Caco-2 (cell line): ENCODE measurements at regions not wholly inside any gene's neighbourhood (a gene's known extent, or its start where the extent isn't known, plus 50 kb on each side); places are given as distances from the start of the nearest gene placed in this dataset.

ENCODE experiments used
- BruUV-seq: library from RNA; stranded (reverse); fragments of 400-500 nt; replicated peaks from 2 replicates; lab custom pipeline; 2021; lab: Mats Ljungman, UMichigan
- CTCF ChIA-PET: fragments of 300-600 bp; sonication (Branson Sonifier 250); formaldehyde crosslinking; loops from one replicate; lab custom pipeline; 2022; ENCODE audit warnings: antibody characterized with exemption; lab: Charles Lee
- POLR2A ChIA-PET: fragments of 300-600 bp; sonication (Branson Sonifier 250); formaldehyde crosslinking; loops from one replicate; lab custom pipeline; 2022; ENCODE audit warnings: antibody characterized with exemption; lab: Charles Lee
- DNase-seq, 2 experiments: peaks; one replicate each; pipeline versions ENCODE4 v3.0.0 to v3.0.0-alpha.2; 2020 to 2022
- H3K27me3 ChIP-seq: replicated peaks from 2 replicates; pipeline ENCODE4 v1.6.0; 2011; ENCODE audit warnings: low read length; ENCODE audit not compliant: control insufficient read depth, insufficient read depth
- H3K36me3 ChIP-seq: 2 replicates; pipeline ENCODE4 v1.5.1; 2011; ENCODE audit warnings: low read length; ENCODE audit not compliant: control insufficient read depth, insufficient read depth
- H3K4me1 ChIP-seq: fragments of 250-450 bp; sonication (Bioruptor Pico); 2 replicates; pipeline ENCODE4 v1.5.1; 2020; ENCODE audit warnings: mild to moderate bottlenecking
- H3K4me3 ChIP-seq: 2 replicates; pipeline ENCODE4 v1.5.1; 2011; ENCODE audit warnings: low read depth, mild to moderate bottlenecking, control low read depth, low read length
- H3K9me3 ChIP-seq: fragments of 250-450 bp; sonication (Bioruptor Pico); 2 replicates; pipeline ENCODE4 v1.5.1; 2020; ENCODE audit warnings: mild to moderate bottlenecking, moderate library complexity
- H3K27ac Mint-ChIP-seq: one replicate; pipeline ENCODE4 v1.8.0; 2022; ENCODE audit warnings: mixed read lengths; ENCODE audit not compliant: unreplicated experiment
- H3K27me3 Mint-ChIP-seq: one replicate; pipeline ENCODE4 v1.8.0; 2022; ENCODE audit warnings: mixed read lengths; ENCODE audit not compliant: insufficient read depth, unreplicated experiment
- H3K36me3 Mint-ChIP-seq: one replicate; pipeline ENCODE4 v1.8.0; 2022; ENCODE audit warnings: mild to moderate bottlenecking, mixed read lengths; ENCODE audit not compliant: insufficient read depth, unreplicated experiment
- H3K4me1 Mint-ChIP-seq: one replicate; pipeline ENCODE4 v1.8.0; 2022; ENCODE audit warnings: low read depth, mixed read lengths; ENCODE audit not compliant: unreplicated experiment
- H3K4me3 Mint-ChIP-seq: one replicate; pipeline ENCODE4 v1.8.0; 2022; ENCODE audit warnings: mild to moderate bottlenecking, moderate library complexity, mixed read lengths; ENCODE audit not compliant: unreplicated experiment
- H3K9me3 Mint-ChIP-seq: one replicate; pipeline ENCODE4 v1.8.0; 2022; ENCODE audit warnings: mixed read lengths; ENCODE audit not compliant: unreplicated experiment
- intact Hi-C: fragments of 100-400 bp; cut with micrococcal nuclease; formaldehyde crosslinking; loops from one replicate; pipeline ENCODE4 v1.10.0; 2022; ENCODE audit not compliant: unreplicated experiment
- TF ChIP-seq, protein P1 (sequence below), 2 experiments: fragments of 200-600 bp in 1 of 2; IDR thresholded peaks; 1 replicate in 1 of 2; 2 replicates in 1 of 2; pipeline versions ENCODE4 v1.5.1 to v1.8.0; 2011 to 2022; ENCODE audit warnings: antibody characterized with exemption in 1 of 2, control low read depth in 1 of 2, inconsistent platforms in 1 of 2, low read depth in 1 of 2, low read length in 1 of 2, mild to moderate bottlenecking in 1 of 2, moderate library complexity in 1 of 2; ENCODE audit not compliant: insufficient read depth in 1 of 2, severe bottlenecking in 1 of 2, unreplicated experiment in 1 of 2

DNA sequence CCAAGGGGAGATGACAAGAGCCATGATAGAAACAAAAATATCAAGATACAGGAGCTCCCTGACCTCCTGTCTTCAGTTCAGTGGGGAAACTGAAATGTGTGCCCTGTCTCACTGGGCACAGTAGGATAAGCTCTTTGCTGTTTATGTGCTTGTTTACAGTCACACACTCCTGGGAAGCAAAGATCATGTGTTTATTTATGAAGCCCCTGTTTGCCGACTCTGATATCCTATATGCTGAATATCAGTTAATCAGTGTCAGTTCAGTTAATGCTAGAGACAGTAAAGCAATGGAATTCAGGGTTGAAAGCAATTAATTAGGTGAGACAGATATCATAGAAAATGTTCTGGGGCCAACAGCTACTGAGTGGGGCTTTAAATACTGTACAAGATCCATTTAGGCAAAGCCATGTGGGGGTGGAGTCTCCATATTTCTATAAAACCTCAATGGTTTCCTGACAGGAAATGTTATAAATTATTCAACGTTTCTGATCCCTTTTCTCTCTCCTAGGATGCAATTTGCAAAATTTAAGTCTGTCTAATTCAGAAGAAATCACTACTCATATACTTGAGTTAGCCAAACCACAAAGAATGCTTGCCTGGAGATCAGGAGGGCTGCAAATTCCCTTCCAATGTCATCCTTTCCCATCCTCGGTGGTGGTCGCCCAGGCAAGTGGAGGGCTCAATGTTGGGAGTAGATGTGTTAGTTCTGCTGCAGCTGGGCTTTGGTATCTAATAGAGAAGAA, 551.3 kb downstream of the CMPK2 start:
- no peaks in the 10 kb centered on the region for H3K36me3 ChIP-seq
- H3K9me3 ChIP-seq: no peaks in the 10 kb centered on the region
- H3K4me1 Mint-ChIP-seq: no peaks in the 10 kb centered on the region
- no peak for DNase-seq
- no peaks in the 10 kb centered on the region for H3K27me3 ChIP-seq
- H3K27ac Mint-ChIP-seq: no peak overlapping the region
- H3K4me3 Mint-ChIP-seq: no peak overlapping the region
- H3K36me3 Mint-ChIP-seq: no peaks in the 10 kb centered on the region
- no TSS peak for BruUV-seq
- TF ChIP-seq, protein P1, sequence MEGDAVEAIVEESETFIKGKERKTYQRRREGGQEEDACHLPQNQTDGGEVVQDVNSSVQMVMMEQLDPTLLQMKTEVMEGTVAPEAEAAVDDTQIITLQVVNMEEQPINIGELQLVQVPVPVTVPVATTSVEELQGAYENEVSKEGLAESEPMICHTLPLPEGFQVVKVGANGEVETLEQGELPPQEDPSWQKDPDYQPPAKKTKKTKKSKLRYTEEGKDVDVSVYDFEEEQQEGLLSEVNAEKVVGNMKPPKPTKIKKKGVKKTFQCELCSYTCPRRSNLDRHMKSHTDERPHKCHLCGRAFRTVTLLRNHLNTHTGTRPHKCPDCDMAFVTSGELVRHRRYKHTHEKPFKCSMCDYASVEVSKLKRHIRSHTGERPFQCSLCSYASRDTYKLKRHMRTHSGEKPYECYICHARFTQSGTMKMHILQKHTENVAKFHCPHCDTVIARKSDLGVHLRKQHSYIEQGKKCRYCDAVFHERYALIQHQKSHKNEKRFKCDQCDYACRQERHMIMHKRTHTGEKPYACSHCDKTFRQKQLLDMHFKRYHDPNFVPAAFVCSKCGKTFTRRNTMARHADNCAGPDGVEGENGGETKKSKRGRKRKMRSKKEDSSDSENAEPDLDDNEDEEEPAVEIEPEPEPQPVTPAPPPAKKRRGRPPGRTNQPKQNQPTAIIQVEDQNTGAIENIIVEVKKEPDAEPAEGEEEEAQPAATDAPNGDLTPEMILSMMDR (IDR thresholded peaks at IDR 0.05; ENCODE audit: insufficient read depth in 1 of 2, low read depth in 1 of 2, low read length in 1 of 2, severe bottlenecking in 1 of 2, unreplicated experiment in 1 of 2): no peak
- no peaks in the 10 kb centered on the region for H3K27me3 Mint-ChIP-seq
- no peak overlapping the region for H3K4me3 ChIP-seq
- intact Hi-C loops: no loop called here
- ChIA-PET CTCF (no interaction called here), POLR2A (no interaction called here)
- no peaks in the 10 kb centered on the region for H3K9me3 Mint-ChIP-seq
- H3K4me1 ChIP-seq: no peaks in the 10 kb centered on the region

DNA sequence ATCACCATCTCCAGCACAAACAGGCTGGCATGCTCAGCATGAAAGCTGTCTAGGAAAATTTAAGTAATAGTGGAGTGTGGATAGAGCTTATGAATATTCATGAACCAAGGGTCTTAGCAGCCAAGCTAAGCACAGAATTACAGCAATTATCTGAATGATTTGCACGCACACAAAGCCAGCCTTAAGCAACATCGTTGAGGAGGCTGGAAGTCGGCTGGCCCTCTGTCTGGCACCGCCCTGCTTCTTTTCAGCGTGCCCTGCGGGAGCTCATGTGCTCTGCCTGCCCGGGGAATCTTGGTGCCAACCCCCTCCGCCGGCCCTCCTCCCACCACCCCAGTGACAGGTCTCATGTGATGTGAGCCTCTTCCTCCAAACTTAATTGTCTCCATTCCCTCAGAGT, 540.1 kb downstream of the CMPK2 start:
- H3K4me3 ChIP-seq: no peak overlapping the region
- no peaks in the 10 kb centered on the region for H3K36me3 Mint-ChIP-seq
- TF ChIP-seq, protein P1 (IDR thresholded peaks at IDR 0.05; ENCODE audit: insufficient read depth in 1 of 2, low read depth in 1 of 2, low read length in 1 of 2, severe bottlenecking in 1 of 2, unreplicated experiment in 1 of 2): no peak
- H3K9me3 Mint-ChIP-seq: peaks cover 4% of the 10 kb centered on the region
- no peaks in the 10 kb centered on the region for H3K27me3 Mint-ChIP-seq
- H3K36me3 ChIP-seq: no peaks in the 10 kb centered on the region
- intact Hi-C loops: no loop called here
- H3K4me1 Mint-ChIP-seq: no peaks in the 10 kb centered on the region
- H3K4me3 Mint-ChIP-seq: no peak overlapping the region
- no peaks in the 10 kb centered on the region for H3K4me1 ChIP-seq
- no peaks in the 10 kb centered on the region for H3K27me3 ChIP-seq
- no peak overlapping the region for H3K27ac Mint-ChIP-seq
- CTCF ChIA-PET: no interaction called here
- POLR2A ChIA-PET: no interaction called here
- BruUV-seq: no TSS peak
- DNase-seq: no peak
- H3K9me3 ChIP-seq: no peaks in the 10 kb centered on the region

DNA sequence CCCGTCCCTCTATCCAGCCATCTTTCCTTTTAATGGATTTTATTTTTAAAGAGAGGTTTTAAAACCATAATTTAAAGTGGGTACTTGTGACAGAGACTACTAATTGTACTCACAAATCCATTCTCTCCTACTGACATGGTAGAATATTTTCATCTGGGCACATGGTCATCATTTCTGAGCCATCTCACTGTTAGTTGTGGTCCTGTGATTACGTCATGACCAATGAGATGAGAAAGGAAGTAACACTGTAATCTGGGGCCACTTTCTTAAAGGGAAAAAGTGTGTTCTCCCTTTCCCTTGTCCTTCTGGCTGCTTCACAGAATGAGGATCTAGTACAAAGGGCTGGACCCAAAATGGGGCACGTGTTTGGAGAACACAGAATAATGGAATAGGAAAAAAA, 538.7 kb downstream of the CMPK2 start:
- Mint-ChIP-seq H3K9me3 (peaks cover 15% of the 10 kb centered on the region), H3K27me3 (no peaks in the 10 kb centered on the region), H3K4me3 (no peak overlapping the region), H3K36me3 (no peaks in the 10 kb centered on the region), H3K27ac (no peak overlapping the region), H3K4me1 (no peaks in the 10 kb centered on the region)
- Histone ChIP-seq H3K4me1 (no peaks in the 10 kb centered on the region), H3K36me3 (no peaks in the 10 kb centered on the region), H3K27me3 (no peaks in the 10 kb centered on the region), H3K9me3 (no peaks in the 10 kb centered on the region), H3K4me3 (no peak overlapping the region)
- ChIA-PET POLR2A (no interaction called here), CTCF (no interaction called here)
- BruUV-seq: no TSS peak
- TF ChIP-seq, protein P1 (IDR thresholded peaks at IDR 0.05; ENCODE audit: insufficient read depth in 1 of 2, low read depth in 1 of 2, low read length in 1 of 2, severe bottlenecking in 1 of 2, unreplicated experiment in 1 of 2): no peak
- intact Hi-C loops: no loop called here
- DNase-seq: no peak
